ENCODE measurements at regions not wholly inside any gene's neighbourhood (a gene's known extent, or its start where the extent isn't known, plus 50 kb on each side); places are given as distances from the start of the nearest gene placed in this dataset.

DNA sequence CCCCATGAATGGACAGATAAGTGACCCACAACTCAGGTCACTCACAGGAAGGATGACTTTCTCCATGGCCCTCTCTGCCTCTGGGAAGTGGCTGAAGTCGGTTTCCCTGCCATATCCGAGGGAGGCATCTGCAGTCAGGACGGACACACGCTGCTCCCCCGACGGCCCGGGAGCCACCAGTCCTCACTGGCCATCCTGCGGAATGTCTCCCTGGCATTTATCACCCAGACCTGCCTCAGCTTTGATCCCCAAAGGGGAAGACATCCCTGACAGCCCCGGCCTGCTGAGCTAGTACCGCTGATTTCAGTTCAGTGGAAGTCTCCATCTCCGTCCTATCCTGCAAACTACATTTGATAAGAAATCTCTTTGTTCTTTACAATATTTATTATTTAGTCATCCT lies 339.5 kb upstream of the MKI67 start:
- no peak for DNase-seq (ENCODE audit: low read depth)
- no peak overlapping the region for H3K4me3 ChIP-seq (ENCODE audit: low read length)
- TF ChIP-seq, protein P1, sequence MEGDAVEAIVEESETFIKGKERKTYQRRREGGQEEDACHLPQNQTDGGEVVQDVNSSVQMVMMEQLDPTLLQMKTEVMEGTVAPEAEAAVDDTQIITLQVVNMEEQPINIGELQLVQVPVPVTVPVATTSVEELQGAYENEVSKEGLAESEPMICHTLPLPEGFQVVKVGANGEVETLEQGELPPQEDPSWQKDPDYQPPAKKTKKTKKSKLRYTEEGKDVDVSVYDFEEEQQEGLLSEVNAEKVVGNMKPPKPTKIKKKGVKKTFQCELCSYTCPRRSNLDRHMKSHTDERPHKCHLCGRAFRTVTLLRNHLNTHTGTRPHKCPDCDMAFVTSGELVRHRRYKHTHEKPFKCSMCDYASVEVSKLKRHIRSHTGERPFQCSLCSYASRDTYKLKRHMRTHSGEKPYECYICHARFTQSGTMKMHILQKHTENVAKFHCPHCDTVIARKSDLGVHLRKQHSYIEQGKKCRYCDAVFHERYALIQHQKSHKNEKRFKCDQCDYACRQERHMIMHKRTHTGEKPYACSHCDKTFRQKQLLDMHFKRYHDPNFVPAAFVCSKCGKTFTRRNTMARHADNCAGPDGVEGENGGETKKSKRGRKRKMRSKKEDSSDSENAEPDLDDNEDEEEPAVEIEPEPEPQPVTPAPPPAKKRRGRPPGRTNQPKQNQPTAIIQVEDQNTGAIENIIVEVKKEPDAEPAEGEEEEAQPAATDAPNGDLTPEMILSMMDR (conservative IDR thresholded peaks at IDR 0.05; ENCODE audit: low read depth, low read length) = no peak

DNA sequence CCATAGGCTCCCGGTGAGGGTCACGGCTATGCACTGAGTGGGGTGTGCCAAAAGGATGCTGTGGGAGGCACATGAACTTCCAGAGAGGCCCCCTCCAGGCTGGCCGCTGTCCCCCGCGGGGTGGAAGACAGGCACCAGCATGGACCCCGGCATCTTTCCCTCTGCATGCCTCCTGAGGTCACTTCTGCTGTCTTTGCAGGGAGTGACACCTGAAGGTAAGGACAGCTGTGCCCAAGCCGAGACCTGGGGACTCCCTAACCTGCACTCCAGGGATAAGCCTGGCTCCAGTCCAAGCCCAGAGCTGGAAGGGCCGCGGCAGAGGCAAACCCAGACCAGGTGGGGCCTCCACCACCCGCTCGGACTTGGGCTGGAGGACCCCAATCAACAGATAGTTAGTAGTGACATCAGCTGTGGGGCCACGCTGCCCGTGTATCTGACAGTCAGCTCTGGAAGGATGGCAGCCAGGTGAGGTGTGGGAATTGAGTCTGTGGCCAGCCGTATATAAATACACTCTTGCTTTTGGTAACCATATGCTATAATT lies 340.7 kb upstream of the MKI67 start:
- no peak for DNase-seq (ENCODE audit: low read depth)
- TF ChIP-seq, protein P1 (conservative IDR thresholded peaks at IDR 0.05; ENCODE audit: low read depth, low read length) = no peak

DNA sequence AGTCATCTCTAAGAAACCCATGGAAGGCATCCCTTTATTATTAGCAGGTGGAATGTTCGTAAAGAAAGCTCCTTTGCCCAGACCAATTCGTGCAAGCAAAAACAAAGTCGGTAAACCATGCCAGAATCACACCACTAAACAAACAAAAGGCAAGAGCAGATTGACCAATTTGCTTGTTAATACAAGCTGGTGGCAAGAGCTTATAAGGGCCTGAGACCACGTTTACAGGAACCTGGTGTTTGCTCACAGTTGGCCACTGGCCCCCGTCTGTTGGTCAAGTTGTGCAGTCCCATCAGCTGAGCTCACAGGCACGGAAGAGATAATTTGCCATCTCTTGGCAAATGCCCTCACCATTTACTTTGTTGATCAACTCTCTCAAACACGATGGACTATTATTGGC lies 342.2 kb upstream of the MKI67 start:
- TF ChIP-seq, protein P1 (conservative IDR thresholded peaks at IDR 0.05; ENCODE audit: low read depth, low read length) = no peak
- no peak overlapping the region for H3K4me3 ChIP-seq (ENCODE audit: low read length)
- no peak for DNase-seq (ENCODE audit: low read depth)

More for the DNA sequence above, 340.7 kb upstream of the MKI67 start:
- no peak overlapping the region for H3K4me3 ChIP-seq (ENCODE audit: low read length)

DNA sequence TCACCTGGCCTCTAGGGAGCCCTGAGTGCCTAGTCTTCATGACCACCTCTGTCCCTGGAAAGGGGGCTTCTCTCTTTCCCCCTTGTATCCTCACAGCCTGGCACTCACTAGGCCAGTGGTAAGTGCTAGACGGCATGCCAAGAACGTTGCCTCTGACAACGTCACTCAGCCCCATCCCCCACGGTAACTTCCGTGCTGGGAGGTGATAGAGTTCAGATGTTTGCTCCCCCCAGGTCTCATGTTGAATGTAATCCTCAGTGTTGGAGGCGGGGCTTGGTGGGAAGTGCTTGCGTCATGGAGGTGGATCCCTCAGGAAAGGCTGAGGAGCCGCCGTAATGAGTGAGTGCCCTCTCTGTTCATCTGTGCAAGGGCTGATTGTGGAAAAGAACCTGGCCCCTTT lies 343.3 kb upstream of the MKI67 start:
- no peak for DNase-seq (ENCODE audit: low read depth)
- TF ChIP-seq, protein P1 (conservative IDR thresholded peaks at IDR 0.05; ENCODE audit: low read depth, low read length) = no peak
- no peak overlapping the region for H3K4me3 ChIP-seq (ENCODE audit: low read length)

DNA sequence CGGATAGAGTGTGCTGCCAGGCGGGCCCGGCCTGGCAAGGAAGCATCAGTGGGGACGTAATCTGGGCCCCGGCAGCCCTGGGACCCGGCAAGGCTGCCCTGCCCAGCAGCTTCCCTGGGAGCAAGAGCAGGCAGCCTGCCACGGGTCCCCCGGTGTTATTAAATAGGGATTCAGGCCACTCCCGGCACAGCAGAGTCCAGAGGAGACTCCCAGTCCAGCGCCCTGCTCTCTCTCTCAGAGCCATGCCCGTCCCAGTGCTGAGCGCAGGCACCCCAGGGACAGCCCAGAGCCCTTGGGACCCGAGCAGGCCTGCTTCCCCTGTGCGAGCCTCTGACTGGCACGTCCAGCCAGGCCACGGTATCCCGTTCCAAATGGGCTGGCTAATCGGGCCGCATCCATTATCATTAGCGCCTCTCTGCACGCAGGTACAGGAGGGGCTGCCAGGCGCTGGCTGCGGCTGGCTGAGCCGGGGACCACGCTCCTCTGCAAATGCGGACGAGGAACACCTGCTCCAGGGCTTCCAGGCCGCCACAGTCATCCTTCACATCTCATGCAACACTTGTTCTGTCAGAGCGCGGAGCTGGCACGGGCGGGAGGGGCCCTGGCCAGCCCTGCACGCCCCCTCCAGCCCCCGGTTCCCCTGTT lies 344.2 kb upstream of the MKI67 start:
- H3K4me3 ChIP-seq (ENCODE audit: low read length) = no peak overlapping the region
- no peak for DNase-seq (ENCODE audit: low read depth)
- TF ChIP-seq, protein P1 (conservative IDR thresholded peaks at IDR 0.05; ENCODE audit: low read depth, low read length) = no peak

DNA sequence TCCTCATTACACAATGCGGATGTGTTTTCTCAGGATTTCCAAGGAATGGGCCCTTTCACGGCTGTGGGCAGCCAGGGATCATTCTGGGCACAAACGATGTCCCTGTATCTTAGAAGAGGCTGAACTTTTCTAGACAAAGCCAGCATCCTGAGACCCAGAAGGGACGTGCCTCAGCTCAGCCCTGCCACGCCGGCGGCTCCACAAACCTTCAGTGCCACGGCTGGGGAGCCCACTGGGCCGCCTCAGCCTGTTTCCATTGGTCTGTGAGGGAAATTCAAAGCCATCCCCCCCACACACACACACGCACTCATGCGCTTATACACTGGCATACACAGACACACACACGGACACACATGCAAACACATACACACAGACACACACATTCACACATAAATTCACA lies 344.9 kb upstream of the MKI67 start:
- TF ChIP-seq, protein P1 (conservative IDR thresholded peaks at IDR 0.05; ENCODE audit: low read depth, low read length) = no peak
- no peak overlapping the region for H3K4me3 ChIP-seq (ENCODE audit: low read length)
- DNase-seq (ENCODE audit: low read depth) = no peak

DNA sequence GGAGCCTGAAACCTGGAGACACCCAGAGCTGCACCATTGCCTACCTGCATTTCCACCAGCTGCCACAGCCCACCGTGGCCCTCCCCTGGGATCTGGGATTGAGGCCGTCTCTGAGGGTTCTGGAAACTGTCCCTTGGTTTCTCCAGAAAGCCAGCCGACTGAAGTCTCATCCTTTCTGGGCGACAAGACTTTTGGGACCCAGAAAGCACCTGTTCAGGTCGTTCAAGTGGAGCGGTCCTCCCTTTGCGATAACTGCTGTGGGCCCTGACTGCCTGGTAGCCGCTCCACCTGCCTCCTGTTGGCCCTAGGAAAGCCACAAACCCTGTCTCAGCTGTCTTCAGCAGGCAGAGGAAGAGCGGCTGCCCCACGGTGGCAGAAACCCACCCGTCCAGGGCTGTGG lies 346.0 kb upstream of the MKI67 start:
- DNase-seq (ENCODE audit: low read depth) = no peak
- no peak overlapping the region for H3K4me3 ChIP-seq (ENCODE audit: low read length)
- TF ChIP-seq, protein P1 (conservative IDR thresholded peaks at IDR 0.05; ENCODE audit: low read depth, low read length) = no peak
